ENCODE measurements at regions not wholly inside any gene's neighbourhood (a gene's known extent, or its start where the extent isn't known, plus 50 kb on each side); places are given as distances from the start of the nearest gene placed in this dataset.

DNA sequence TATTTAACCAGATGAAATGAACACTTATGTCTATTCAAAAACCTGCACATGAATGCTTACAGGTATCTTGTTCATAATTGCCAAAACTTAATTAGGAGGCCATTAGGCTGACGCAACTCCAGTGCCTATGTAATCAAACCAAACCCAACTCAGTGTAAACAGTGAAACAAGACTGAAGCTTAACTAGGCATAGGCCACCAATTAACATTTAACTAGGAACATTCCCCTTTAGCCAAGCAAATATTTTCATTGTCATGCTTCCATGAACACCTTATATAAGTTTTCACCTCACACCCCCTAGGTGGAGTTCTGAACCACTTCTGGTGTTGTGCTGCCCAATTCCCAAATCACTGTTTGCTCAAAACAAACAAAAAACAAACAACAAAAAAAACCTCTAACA lies 686.0 kb downstream of the STPG2 start:
- DNase-seq (ENCODE audit: low spot score): no peak
- intact Hi-C loops (cut with micrococcal nuclease; ENCODE audit: unreplicated experiment): no loop called here
- Histone ChIP-seq H3K9me2 (ENCODE audit: insufficient read depth, low read length) (no peaks in the 10 kb centered on the region), H3K4me1 (ENCODE audit: insufficient read depth, low read length, poor library complexity, severe bottlenecking) (no peaks in the 10 kb centered on the region), H3K27ac (ENCODE audit: low read depth, low read length, poor library complexity, severe bottlenecking) (no peak overlapping the region), H4K20me1 (ENCODE audit: insufficient read depth, low read length) (no peaks in the 10 kb centered on the region), H2AFZ (ENCODE audit: low read length) (no peak overlapping the region), H3K4me2 (ENCODE audit: low read length) (no peak overlapping the region), H3K9me3 (ENCODE audit: low read length) (no peaks in the 10 kb centered on the region), H3K36me3 (ENCODE audit: insufficient read depth, low read length) (no peaks in the 10 kb centered on the region), H3K79me2 (ENCODE audit: insufficient read depth, low read depth, low read length) (no peaks in the 10 kb centered on the region), H3K4me3 (ENCODE audit: low read depth, low read length, poor library complexity, severe bottlenecking) (no peak overlapping the region)
- BruUV-seq (replicated peaks): no TSS peak
- no peak for TF ChIP-seq EZH2phosphoT487 (IDR thresholded peaks at IDR 0.05; ENCODE audit: borderline replicate concordance, low read depth, low read length)
- TF ChIP-seq, protein P1, sequence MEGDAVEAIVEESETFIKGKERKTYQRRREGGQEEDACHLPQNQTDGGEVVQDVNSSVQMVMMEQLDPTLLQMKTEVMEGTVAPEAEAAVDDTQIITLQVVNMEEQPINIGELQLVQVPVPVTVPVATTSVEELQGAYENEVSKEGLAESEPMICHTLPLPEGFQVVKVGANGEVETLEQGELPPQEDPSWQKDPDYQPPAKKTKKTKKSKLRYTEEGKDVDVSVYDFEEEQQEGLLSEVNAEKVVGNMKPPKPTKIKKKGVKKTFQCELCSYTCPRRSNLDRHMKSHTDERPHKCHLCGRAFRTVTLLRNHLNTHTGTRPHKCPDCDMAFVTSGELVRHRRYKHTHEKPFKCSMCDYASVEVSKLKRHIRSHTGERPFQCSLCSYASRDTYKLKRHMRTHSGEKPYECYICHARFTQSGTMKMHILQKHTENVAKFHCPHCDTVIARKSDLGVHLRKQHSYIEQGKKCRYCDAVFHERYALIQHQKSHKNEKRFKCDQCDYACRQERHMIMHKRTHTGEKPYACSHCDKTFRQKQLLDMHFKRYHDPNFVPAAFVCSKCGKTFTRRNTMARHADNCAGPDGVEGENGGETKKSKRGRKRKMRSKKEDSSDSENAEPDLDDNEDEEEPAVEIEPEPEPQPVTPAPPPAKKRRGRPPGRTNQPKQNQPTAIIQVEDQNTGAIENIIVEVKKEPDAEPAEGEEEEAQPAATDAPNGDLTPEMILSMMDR (conservative IDR thresholded peaks at IDR 0.05; ENCODE audit: low read length): no peak
- POLR2A ChIA-PET: no interaction called here
- CTCF ChIA-PET (ENCODE audit: unreplicated experiment): no interaction called here

DNA sequence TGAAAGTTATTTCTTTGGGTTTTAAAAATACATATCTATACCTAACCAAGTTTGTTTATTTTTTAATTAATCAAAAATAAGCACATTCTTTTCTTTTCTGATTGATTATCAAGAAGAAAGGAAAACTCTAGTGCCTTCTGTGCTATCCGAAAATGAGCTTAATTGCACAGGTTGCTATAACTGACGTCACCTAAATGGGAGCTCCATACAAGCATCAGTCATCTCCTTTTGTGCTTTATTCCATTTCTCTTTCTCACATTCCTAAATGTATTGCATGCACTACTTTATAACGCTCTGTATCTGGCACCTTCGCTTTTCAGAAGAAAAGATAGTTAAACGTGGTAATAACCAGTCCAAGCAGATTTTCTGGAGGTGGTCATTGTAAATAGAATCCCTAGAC lies 675.0 kb downstream of the STPG2 start:
- H3K79me2 ChIP-seq (ENCODE audit: insufficient read depth, low read depth, low read length): no peaks in the 10 kb centered on the region
- BruUV-seq (replicated peaks): no TSS peak
- CTCF ChIA-PET (ENCODE audit: unreplicated experiment): no interaction called here
- TF ChIP-seq EZH2phosphoT487 (IDR thresholded peaks at IDR 0.05; ENCODE audit: borderline replicate concordance, low read depth, low read length): no peak
- TF ChIP-seq, protein P1 (conservative IDR thresholded peaks at IDR 0.05; ENCODE audit: low read length): no peak
- H3K27ac ChIP-seq (ENCODE audit: low read depth, low read length, poor library complexity, severe bottlenecking): no peak overlapping the region
- no peak for DNase-seq (ENCODE audit: low spot score)
- POLR2A ChIA-PET: interaction anchor here (0.8 kb wide), 1 partner anchor 380 kb away, joined by 3 read pairs; no protein-coding TSS in a partner anchor
- H3K4me1 ChIP-seq (ENCODE audit: insufficient read depth, low read length, poor library complexity, severe bottlenecking): no peaks in the 10 kb centered on the region
- H2AFZ ChIP-seq (ENCODE audit: low read length): no peak overlapping the region
- no peaks in the 10 kb centered on the region for H3K36me3 ChIP-seq (ENCODE audit: insufficient read depth, low read length)
- no peaks in the 10 kb centered on the region for H3K9me3 ChIP-seq (ENCODE audit: low read length)
- H4K20me1 ChIP-seq (ENCODE audit: insufficient read depth, low read length): no peaks in the 10 kb centered on the region
- no peak overlapping the region for H3K4me3 ChIP-seq (ENCODE audit: low read depth, low read length, poor library complexity, severe bottlenecking)
- intact Hi-C loops (cut with micrococcal nuclease; ENCODE audit: unreplicated experiment): no loop called here
- H3K9me2 ChIP-seq (ENCODE audit: insufficient read depth, low read length): no peaks in the 10 kb centered on the region
- no peak overlapping the region for H3K4me2 ChIP-seq (ENCODE audit: low read length)

DNA sequence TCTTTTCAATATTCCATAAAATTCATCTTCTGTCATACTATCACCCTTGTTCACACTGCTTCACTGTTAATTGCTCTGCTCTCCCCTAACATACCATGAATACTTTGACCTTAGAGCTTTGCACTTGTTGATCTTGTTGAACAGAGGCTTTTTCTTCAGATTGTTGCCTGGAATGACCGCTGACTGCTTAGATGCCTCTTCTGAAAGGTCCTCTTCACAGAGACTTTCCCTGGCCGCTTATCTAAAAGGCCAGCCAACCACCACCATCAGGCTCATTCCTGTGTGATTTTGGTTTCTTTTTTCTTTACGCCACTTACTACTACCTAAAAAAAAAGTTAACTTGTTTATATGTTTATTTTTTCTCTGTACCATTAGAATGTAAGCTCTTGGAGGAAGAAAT lies 667.7 kb downstream of the STPG2 start:
- ChIA-PET CTCF (ENCODE audit: unreplicated experiment) (no interaction called here), POLR2A (no interaction called here)
- H2AFZ ChIP-seq (ENCODE audit: low read length): no peak overlapping the region
- intact Hi-C loops (cut with micrococcal nuclease; ENCODE audit: unreplicated experiment): no loop called here
- H3K4me1 ChIP-seq (ENCODE audit: insufficient read depth, low read length, poor library complexity, severe bottlenecking): no peaks in the 10 kb centered on the region
- H4K20me1 ChIP-seq (ENCODE audit: insufficient read depth, low read length): no peaks in the 10 kb centered on the region
- no peak for DNase-seq (ENCODE audit: low spot score)
- H3K79me2 ChIP-seq (ENCODE audit: insufficient read depth, low read depth, low read length): no peaks in the 10 kb centered on the region
- no peak overlapping the region for H3K27ac ChIP-seq (ENCODE audit: low read depth, low read length, poor library complexity, severe bottlenecking)
- no peak overlapping the region for H3K4me2 ChIP-seq (ENCODE audit: low read length)
- H3K4me3 ChIP-seq (ENCODE audit: low read depth, low read length, poor library complexity, severe bottlenecking): no peak overlapping the region
- TF ChIP-seq, protein P1 (conservative IDR thresholded peaks at IDR 0.05; ENCODE audit: low read length): no peak
- no peaks in the 10 kb centered on the region for H3K9me3 ChIP-seq (ENCODE audit: low read length)
- no peaks in the 10 kb centered on the region for H3K9me2 ChIP-seq (ENCODE audit: insufficient read depth, low read length)
- H3K36me3 ChIP-seq (ENCODE audit: insufficient read depth, low read length): no peaks in the 10 kb centered on the region
- no TSS peak for BruUV-seq (replicated peaks)

Data from OCI-LY7 (cell line).